ENCODE measurements at regions not wholly inside any gene's neighbourhood (a gene's known extent, or its start where the extent isn't known, plus 50 kb on each side); places are given as distances from the start of the nearest gene placed in this dataset.

DNA sequence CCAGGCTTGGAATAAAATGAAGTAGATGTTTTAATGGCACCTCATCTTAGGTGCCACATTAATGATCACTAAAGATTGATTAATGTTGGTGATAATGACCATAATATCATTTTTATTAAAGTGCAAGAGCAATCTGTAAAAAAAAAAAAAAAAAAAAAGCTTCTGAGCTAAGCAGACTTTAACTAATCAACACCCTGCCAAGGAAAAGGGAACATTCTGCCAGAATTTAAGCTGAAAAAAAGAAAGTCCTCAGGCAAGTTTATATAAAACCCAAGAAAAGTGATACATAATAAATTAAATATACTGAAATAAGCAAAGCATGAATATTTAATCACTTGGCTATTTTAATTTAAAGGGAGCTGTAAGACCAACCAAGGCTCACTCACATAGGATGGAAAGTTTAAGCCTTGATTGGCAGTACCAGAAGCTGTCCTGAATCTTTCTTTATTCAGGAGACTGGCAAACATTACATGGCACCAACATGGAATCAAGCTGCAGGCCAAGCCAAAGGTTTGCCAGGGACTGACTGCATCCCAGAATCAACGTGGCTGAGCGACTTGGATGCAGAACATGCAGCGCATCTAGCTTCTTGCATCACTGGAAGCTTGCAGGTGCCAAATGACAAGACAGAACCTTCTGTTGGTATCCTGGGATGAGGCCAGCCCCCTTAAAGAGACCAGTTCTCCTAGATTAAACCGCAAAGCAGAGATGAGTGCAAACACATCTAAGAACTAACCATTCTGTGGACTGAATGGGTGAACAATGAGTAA is 413.6 kb downstream of the ENC1 start:
- DNase-seq (ENCODE audit: low spot score) = no peak

DNA sequence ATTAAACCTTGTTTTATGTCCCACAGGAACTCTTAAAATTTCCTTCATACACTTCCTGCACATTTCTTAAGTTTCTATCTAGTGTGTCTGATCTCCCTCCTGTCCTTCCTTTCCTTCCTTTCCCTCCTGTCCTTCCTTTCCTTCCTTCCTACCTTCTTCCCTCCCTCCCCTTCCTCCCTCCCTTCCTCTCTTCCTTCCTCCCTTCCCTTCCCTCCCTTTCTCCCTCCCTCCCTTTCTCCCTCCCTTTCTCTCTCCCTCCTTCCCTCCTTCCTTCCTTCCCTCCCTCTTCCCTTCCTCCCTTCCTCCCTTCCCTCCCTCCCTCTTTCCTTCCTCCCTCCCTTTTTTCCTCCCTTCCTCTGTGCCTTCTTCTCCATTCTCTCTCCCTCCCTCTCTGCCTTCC is 414.9 kb downstream of the ENC1 start:
- no peak for DNase-seq (ENCODE audit: low spot score)

DNA sequence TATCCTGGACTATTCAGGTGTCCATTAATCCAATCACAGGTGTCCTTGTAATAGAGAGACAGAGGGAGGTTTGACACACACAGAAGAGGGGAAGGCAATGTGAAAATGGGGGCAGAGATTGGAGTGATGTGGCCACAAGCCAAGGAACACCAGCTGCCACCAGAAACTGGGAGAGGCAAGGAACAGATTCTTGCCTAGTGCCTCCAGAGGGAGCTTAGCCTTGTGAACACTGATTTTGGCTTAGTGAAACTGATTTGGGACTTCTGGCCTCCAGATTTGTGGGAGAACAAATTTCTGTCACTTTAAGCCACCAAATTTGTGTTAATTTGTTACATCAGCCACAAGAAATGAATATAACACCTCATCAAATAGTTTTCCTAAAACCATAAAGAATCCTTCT is 416.2 kb downstream of the ENC1 start:
- no peak for DNase-seq (ENCODE audit: low spot score)

DNA sequence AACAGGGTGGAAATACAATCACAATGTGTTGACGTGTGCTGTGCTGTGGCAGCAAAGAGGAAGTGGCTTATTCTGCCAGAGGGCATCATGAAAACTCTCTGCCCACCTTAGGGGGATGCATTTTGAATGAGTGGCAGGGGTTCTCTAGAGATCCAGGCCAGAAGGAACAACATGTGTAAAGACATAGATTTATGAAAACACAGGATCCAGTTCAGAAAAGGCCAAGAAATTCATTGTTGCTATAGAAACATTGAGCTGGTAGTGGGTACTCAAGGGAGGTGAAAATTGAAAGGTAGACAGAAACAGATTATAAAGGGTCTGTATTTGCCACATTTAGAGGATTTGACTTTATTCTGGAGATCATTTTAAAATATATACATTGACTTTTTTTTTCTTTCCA is 417.7 kb downstream of the ENC1 start:
- DNase-seq (ENCODE audit: low spot score) = no peak

- DNase-seq (ENCODE audit: low spot score) = no peak
Observed at GRCh38 chr5:74221413-74221812, 419.1 kb downstream of the ENC1 start.

DNA sequence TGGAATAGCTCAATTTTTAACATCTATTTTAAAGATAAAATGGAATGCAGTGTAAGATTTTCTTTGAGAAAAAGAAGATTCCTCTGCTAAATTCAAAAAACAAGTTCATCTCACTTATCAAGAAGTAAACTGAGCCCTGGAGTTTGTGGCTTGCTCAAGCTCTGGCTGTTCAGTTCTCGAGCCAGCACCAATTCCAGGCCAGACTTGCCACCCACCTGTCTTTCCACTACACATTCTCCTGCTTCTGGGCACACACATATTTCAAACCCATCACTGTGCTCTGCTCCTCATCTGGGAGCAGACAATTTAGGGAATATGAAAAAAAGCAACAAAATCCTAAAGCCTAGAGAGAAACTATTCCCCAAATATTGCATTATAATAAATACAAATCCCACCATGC is 424.5 kb downstream of the ENC1 start:
- DNase-seq (ENCODE audit: low spot score) = no peak

- DNase-seq (ENCODE audit: low spot score) = peak; percentile 18
Observed at GRCh38 chr5:74212336-74212735, 428.2 kb downstream of the ENC1 start.

DNA sequence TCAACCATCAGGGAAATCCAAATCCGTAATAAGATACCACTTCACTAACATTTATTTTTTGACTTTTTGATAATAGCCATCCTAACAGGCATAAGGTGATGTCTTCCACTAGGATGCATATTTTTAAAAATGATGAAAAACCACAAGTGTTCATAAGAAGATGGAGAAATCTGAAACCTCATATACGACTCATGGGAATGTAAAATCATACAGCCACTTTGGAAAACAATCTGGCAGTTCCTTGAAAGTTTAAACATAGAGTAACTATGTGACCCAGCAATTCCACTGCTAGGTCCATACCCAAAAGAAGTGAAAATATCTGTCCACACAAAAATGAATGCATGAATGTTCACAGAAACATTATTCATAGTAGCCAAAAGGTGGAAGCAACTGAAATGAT is 431.0 kb downstream of the ENC1 start:
- no peak for DNase-seq (ENCODE audit: low spot score)

DNA sequence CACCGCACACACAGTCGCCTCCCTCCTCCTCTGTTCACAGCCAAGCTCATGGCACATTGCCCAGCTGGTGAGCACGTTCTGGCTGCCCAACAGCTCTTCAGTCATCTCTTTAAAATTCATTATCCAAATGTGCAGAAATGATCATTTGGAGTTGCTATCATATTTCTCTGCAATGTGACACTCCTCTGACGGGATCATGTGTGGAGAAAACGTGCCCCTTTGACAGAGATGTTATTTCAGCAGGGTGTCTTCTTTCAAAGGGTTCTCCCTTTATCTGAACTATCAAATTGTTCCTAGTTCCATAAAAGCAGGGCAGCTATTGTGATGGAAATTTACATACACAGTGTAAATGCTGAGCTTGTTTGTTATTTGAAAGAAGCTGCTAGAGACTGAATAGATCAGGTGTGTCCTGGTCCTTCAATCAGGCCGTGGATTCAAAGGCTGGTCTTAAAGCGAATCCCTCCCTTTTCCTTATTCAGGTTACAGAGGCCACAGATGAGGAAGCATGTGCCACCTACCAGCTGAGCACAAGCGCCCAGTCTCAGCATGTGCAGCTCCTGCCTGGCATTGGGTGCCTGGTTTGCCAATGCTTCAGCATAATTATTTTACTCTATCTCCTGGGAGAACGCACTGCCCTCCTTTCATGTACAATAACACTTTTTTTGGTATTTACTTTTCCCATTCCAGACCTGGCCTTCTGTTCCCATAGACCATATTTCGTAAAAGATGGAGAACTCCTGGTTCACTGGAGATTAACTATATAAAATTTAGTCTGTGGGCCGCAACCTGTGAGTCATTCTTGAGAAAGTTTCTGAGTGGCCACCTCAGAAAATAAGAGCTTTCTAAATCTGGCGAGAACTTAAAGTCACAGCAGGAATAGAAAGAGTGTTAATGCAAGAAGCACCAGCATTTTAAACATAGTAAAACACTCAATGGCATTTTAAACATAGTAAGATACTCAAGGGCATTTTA is 433.7 kb downstream of the ENC1 start:
- DNase-seq (ENCODE audit: low spot score) = peak; percentile 46

GRCh38 chr5:74205767-74206578 is 434.6 kb downstream of the ENC1 start:
- no peak for DNase-seq (ENCODE audit: low spot score)

- DNase-seq (ENCODE audit: low spot score) = no peak
Observed at GRCh38 chr5:74201334-74202081, 439.0 kb downstream of the ENC1 start.

- DNase-seq (ENCODE audit: low spot score) = no peak
Observed at GRCh38 chr5:74200560-74200959, 440.0 kb downstream of the ENC1 start.

DNA sequence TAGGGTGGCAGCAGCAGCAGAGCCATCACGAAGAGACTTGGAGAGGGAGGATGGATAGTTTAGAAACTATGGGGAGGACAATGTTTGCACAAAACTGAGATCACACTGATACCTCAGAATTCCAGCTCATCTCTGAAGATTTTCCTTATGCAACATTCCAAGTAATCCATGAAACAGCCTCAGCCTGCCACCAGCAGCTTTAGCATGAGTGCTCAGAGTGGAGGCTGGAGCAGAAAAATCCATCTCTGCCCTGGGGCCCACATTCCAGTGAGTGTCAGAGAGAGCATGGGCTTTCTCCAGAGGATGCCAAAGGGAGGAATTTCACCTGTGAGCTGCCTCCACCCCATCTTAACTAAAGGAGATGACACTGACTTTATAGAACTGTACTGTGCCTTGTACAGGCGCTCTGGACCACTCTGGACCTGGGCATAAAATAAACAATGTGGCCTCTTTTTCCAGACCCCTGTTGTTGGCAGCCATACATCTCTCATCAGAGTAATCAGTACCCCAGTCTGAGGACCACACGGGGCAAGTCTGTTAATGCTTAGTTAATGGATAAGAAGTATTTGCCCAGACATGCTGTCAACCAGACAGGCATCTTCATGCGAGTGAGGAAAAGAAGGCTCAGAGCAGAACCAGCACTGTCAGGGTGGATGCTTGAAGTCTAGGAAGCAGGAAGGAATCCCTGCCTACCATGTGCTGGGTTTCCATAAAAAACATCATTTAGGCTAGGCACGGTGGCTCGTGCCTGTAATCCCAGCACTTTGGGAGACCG is 440.9 kb downstream of the ENC1 start:
- DNase-seq (ENCODE audit: low spot score) = peak; percentile 24

- DNase-seq (ENCODE audit: low spot score) = no peak
Observed at GRCh38 chr5:74199005-74199404, 441.5 kb downstream of the ENC1 start.

GRCh38 chr5:74198156-74198555 is 442.4 kb downstream of the ENC1 start:
- DNase-seq (ENCODE audit: low spot score) = no peak

- DNase-seq (ENCODE audit: low spot score) = no peak
Observed at GRCh38 chr5:74196233-74196632, 444.3 kb downstream of the ENC1 start.

- DNase-seq (ENCODE audit: low spot score) = no peak
Observed at GRCh38 chr5:74194196-74194595, 446.3 kb downstream of the ENC1 start.

- no peak for DNase-seq (ENCODE audit: low spot score)
Observed at GRCh38 chr5:74192606-74193299, 447.8 kb downstream of the ENC1 start.

DNA sequence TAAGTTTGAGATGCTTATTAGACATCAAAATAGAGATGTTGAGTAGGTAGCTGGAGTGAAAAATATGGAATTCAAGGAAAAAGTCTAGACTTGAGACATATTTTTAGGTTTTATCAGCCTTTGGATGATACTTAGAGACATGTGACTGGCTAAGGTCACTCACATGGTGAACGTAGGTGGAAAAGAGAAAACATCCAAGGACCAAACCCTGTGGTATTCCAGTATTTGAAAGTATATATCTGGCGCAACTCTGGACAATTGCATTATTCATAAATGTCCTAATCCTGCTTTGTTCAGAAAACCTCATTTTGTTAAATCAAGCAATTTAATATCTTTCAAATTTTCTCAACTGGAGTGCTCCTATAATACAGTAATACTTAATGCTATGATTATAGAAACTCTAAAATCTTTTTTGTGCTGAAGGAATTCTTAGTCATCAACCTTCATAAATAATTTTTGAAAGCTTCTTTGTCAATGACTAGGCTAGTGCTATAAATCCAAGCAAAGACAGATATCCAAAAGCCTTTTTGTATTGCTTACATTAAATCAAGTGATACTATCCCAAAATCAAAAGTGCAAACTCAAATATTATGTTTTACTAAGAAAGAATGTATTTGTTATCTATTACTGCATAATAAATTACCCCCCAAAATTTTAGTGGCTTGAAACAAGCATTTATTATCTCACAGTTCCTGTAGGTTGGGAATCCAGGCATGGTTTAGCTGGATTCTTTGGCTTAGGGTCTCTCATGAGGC is 452.0 kb downstream of the ENC1 start:
- no peak for DNase-seq (ENCODE audit: low spot score)

Measured in AG08396 (cell line).